Neural cell (in vitro differentiated cells): ENCODE measurements at regions not wholly inside any gene's neighbourhood (a gene's known extent, or its start where the extent isn't known, plus 50 kb on each side); places are given as distances from the start of the nearest gene placed in this dataset.

Experiments used
- CTCF ChIP-seq: fragments of 450-650 bp; IDR thresholded peaks from 2 replicates; pipeline ENCODE4 v1.5.1; 2014; ENCODE audit warnings: antibody characterized with exemption, mild to moderate bottlenecking, moderate library complexity; ENCODE audit not compliant: poor library complexity, severe bottlenecking
- EP300 ChIP-seq: fragments of 450-650 bp; conservative IDR thresholded peaks from 2 replicates; pipeline ENCODE4 v1.6.1; 2014; ENCODE audit warnings: antibody characterized with exemption, mild to moderate bottlenecking, moderate library complexity; ENCODE audit not compliant: poor library complexity, severe bottlenecking
- EZH2 ChIP-seq: fragments of 200-600, 300-800 bp; shearing (Covaris generic), sonication (generic); IDR thresholded peaks from 2 replicates; pipeline ENCODE4 v1.6.1; 2014; ENCODE audit warnings: antibody characterized with exemption, low read length, borderline replicate concordance, mild to moderate bottlenecking; ENCODE audit not compliant: insufficient read depth, poor library complexity, severe bottlenecking
- MXI1 ChIP-seq: fragments of 450-650 bp; conservative IDR thresholded peaks from 2 replicates; pipeline ENCODE4 v1.6.1; 2014; ENCODE audit warnings: antibody characterized with exemption, mild to moderate bottlenecking; ENCODE audit not compliant: poor library complexity, severe bottlenecking
- POLR2AphosphoS5 ChIP-seq: IDR thresholded peaks from 2 replicates; pipeline ENCODE4 v1.6.1; 2012
- SMC3 ChIP-seq: fragments of 450-650 bp; conservative IDR thresholded peaks from 2 replicates; pipeline ENCODE4 v1.6.1; 2014; ENCODE audit warnings: antibody characterized with exemption, mild to moderate bottlenecking, moderate library complexity; ENCODE audit not compliant: poor library complexity
- TF ChIP-seq, protein P1 (sequence below): IDR thresholded peaks from 2 replicates; pipeline ENCODE4 v1.6.1; 2012; ENCODE audit warnings: borderline replicate concordance

- no peak for TF ChIP-seq EP300
- no peak for TF ChIP-seq CTCF
- no peak for TF ChIP-seq EZH2
- TF ChIP-seq MXI1: no peak
- no peak for TF ChIP-seq POLR2AphosphoS5
- TF ChIP-seq, protein P1, sequence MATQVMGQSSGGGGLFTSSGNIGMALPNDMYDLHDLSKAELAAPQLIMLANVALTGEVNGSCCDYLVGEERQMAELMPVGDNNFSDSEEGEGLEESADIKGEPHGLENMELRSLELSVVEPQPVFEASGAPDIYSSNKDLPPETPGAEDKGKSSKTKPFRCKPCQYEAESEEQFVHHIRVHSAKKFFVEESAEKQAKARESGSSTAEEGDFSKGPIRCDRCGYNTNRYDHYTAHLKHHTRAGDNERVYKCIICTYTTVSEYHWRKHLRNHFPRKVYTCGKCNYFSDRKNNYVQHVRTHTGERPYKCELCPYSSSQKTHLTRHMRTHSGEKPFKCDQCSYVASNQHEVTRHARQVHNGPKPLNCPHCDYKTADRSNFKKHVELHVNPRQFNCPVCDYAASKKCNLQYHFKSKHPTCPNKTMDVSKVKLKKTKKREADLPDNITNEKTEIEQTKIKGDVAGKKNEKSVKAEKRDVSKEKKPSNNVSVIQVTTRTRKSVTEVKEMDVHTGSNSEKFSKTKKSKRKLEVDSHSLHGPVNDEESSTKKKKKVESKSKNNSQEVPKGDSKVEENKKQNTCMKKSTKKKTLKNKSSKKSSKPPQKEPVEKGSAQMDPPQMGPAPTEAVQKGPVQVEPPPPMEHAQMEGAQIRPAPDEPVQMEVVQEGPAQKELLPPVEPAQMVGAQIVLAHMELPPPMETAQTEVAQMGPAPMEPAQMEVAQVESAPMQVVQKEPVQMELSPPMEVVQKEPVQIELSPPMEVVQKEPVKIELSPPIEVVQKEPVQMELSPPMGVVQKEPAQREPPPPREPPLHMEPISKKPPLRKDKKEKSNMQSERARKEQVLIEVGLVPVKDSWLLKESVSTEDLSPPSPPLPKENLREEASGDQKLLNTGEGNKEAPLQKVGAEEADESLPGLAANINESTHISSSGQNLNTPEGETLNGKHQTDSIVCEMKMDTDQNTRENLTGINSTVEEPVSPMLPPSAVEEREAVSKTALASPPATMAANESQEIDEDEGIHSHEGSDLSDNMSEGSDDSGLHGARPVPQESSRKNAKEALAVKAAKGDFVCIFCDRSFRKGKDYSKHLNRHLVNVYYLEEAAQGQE: no peak
- TF ChIP-seq SMC3: no peak
Observed at GRCh38 chr20:60815656-60816055, 436.4 kb upstream of the CDH4 start.
